Keratinocyte (primary cell): ENCODE measurements at regions not wholly inside any gene's neighbourhood (a gene's known extent, or its start where the extent isn't known, plus 50 kb on each side); places are given as distances from the start of the nearest gene placed in this dataset.

ENCODE experiments used
- CTCF ChIP-seq, 3 experiments: IDR thresholded peaks in 1 of 3; conservative IDR thresholded peaks in 1 of 3; optimal IDR thresholded peaks in 1 of 3; 2 replicates in 2 of 3; 3 replicates in 1 of 3; pipeline versions ENCODE3 to v1.5.1; 2011; ENCODE audit warnings: low read length in 3 of 3, mild to moderate bottlenecking in 3 of 3, moderate library complexity in 2 of 3, control low read depth in 1 of 3, inconsistent platforms in 1 of 3; ENCODE audit not compliant: insufficient read depth in 2 of 3; ENCODE audit errors: extremely low read depth in 1 of 3
- EZH2 ChIP-seq: IDR thresholded peaks from one replicate; pipeline ENCODE4 v1.6.1; 2012; ENCODE audit warnings: inconsistent platforms, mild to moderate bottlenecking, low read length, moderate library complexity

- TF ChIP-seq CTCF (optimal IDR thresholded peaks at IDR 0.05 in 1 of 3, IDR thresholded peaks at IDR 0.05 in 1 of 3, conservative IDR thresholded peaks at IDR 0.05 in 1 of 3; ENCODE audit: extremely low read depth in 1 of 3, insufficient read depth in 2 of 3, low read length in 3 of 3) (no peak), EZH2 (no peak)
Measured at GRCh38 chr14:89574420-89574819, 157.4 kb upstream of the FOXN3 start.
